Inflammatory macrophage treated with lipopolysaccharide for 1 hour (primary cell): ENCODE measurements at regions not wholly inside any gene's neighbourhood (a gene's known extent, or its start where the extent isn't known, plus 50 kb on each side); places are given as distances from the start of the nearest gene placed in this dataset.
A peak's percentile ranks its signal among the peaks of the same experiment; 100 is the strongest.
"Not testable (repeated sequence)": the region's sequence is repeated elsewhere in the genome, so short reads cannot be mapped to it uniquely, and the experiment has no call there.

Experiments used
- DNase-seq, 2 donors: peaks; one replicate each; pipeline ENCODE4 v3.0.0-alpha.2; 2020 to 2022

GRCh38 chr10:20485554-20485953 is 411.6 kb downstream of the NEBL start:
- DNase-seq: no peak

GRCh38 chr10:20481054-20481453 is 416.1 kb downstream of the NEBL start:
- no peak for DNase-seq

- DNase-seq: not testable (repeated sequence)
These were observed 416.5 kb downstream of the NEBL start for GRCh38 chr10:20480575-20480974.

- DNase-seq: no peak
These were observed 423.0 kb downstream of the NEBL start for GRCh38 chr10:20474064-20474463.

- no peak for DNase-seq
These were observed 423.9 kb downstream of the NEBL start for GRCh38 chr10:20473023-20473760.

GRCh38 chr10:20466731-20467130 is 430.4 kb downstream of the NEBL start:
- DNase-seq: no peak

GRCh38 chr10:20457649-20458048 is 439.5 kb downstream of the NEBL start:
- DNase-seq: no peak

GRCh38 chr10:20455774-20456173 is 441.3 kb downstream of the NEBL start:
- no peak for DNase-seq

GRCh38 chr10:20454331-20454730 is 442.8 kb downstream of the NEBL start:
- DNase-seq: no peak

GRCh38 chr10:20446561-20447193 is 450.4 kb downstream of the NEBL start:
- DNase-seq: no peak

- no peak for DNase-seq
These were observed 454.0 kb downstream of the NEBL start for GRCh38 chr10:20443094-20443493.

- DNase-seq: no peak
These were observed 467.4 kb downstream of the NEBL start for GRCh38 chr10:20429742-20430141.

- DNase-seq: no peak
These were observed 469.3 kb downstream of the NEBL start for GRCh38 chr10:20427821-20428220.

- DNase-seq: no peak
These were observed 478.8 kb downstream of the NEBL start for GRCh38 chr10:20418286-20418685.

GRCh38 chr10:20417791-20418190 is 479.3 kb downstream of the NEBL start:
- DNase-seq: no peak

GRCh38 chr10:20415684-20416083 is 481.4 kb downstream of the NEBL start:
- DNase-seq: no peak

- DNase-seq: peak; percentile 8 to 38
These were observed 489.8 kb downstream of the NEBL start for GRCh38 chr10:20407357-20407756.

GRCh38 chr10:20406281-20407104 is 490.6 kb downstream of the NEBL start:
- no peak for DNase-seq

GRCh38 chr10:20405761-20406160 is 491.4 kb downstream of the NEBL start:
- no peak for DNase-seq

GRCh38 chr10:20405050-20405449 is 492.1 kb downstream of the NEBL start:
- DNase-seq: no peak

GRCh38 chr10:20399772-20400171 is 497.3 kb downstream of the NEBL start:
- DNase-seq: no peak

GRCh38 chr10:20396701-20397100 is 500.4 kb downstream of the NEBL start:
- DNase-seq: no peak

- DNase-seq: no peak
These were observed 500.9 kb downstream of the NEBL start for GRCh38 chr10:20396205-20396604.

GRCh38 chr10:20391629-20392028 is 505.5 kb downstream of the NEBL start:
- DNase-seq: no peak
